ENCODE measurements at regions not wholly inside any gene's neighbourhood (a gene's known extent, or its start where the extent isn't known, plus 50 kb on each side); places are given as distances from the start of the nearest gene placed in this dataset.

DNA sequence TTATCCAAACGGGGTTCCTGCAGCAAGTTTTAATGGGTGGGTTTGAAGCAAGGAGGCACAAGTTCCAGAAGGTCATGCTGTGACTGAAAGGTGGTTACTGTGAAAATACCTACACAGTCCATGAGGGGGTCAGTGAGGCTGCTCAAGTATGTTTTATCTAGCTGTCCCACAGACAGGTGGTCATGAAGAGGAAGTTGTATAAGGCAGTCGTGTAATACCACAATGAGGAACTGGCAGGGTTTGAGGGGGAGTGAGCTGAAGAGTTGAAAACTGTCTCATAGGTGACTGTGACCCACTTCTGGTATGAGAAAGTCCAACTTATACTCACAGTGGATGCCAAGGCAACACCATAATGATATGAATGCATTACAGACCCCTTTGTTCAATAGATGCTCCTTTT, 856.8 kb downstream of the OTOL1 start:
- Histone ChIP-seq H4K20me1 (ENCODE audit: insufficient read depth, low read length) (no peaks in the 10 kb centered on the region), H3K9ac (ENCODE audit: insufficient read depth, low read length, poor library complexity, severe bottlenecking) (no peak overlapping the region), H3K36me3 (replicated peaks in 1 of 2; ENCODE audit: control insufficient read depth in 1 of 2, insufficient read depth in 2 of 2, low read length in 2 of 2) (no peaks in the 10 kb centered on the region), H3K4me1 (ENCODE audit: control insufficient read depth in 1 of 2, insufficient read depth in 2 of 2, low read length in 2 of 2) (no peaks in the 10 kb centered on the region), H3K79me2 (ENCODE audit: insufficient read depth, low read length) (no peaks in the 10 kb centered on the region), H3K4me2 (replicated peaks; ENCODE audit: extremely low read depth, low read length, poor library complexity, severe bottlenecking) (no peak overlapping the region), H3K27ac (ENCODE audit: low read depth in 1 of 2, low read length in 2 of 2) (no peak overlapping the region), H3K27me3 (ENCODE audit: control insufficient read depth in 2 of 2, insufficient read depth in 2 of 2, low read length in 2 of 2) (no peaks in the 10 kb centered on the region), H3K4me3 (replicated peaks in 1 of 3; ENCODE audit: low read depth in 2 of 3, low read length in 3 of 3) (no peak overlapping the region), H2AFZ (ENCODE audit: insufficient read depth, low read depth, low read length, poor library complexity, severe bottlenecking) (no peak overlapping the region), H3K9me3 (replicated peaks in 1 of 2; ENCODE audit: control insufficient read depth in 1 of 2, insufficient read depth in 1 of 2, low read length in 2 of 2) (no peaks in the 10 kb centered on the region)
- intact Hi-C loops (cut with micrococcal nuclease) = no loop called here
- Mint-ChIP-seq H3K27me3 (ENCODE audit: low read depth in 3 of 3) (peaks cover 0 to 4% (median 0%) of the 10 kb centered on the region in 3 donors), H3K9me3 (peaks cover 0 to 3% (median 0%) of the 10 kb centered on the region in 7 donors), H3K4me3 (no peak overlapping the region), H3K4me1 (no peaks in the 10 kb centered on the region), H3K27ac (peak overlapping the region in 1 of 7 donors; percentile 47), H3K36me3 (no peaks in the 10 kb centered on the region)
- TF ChIP-seq, protein P1, sequence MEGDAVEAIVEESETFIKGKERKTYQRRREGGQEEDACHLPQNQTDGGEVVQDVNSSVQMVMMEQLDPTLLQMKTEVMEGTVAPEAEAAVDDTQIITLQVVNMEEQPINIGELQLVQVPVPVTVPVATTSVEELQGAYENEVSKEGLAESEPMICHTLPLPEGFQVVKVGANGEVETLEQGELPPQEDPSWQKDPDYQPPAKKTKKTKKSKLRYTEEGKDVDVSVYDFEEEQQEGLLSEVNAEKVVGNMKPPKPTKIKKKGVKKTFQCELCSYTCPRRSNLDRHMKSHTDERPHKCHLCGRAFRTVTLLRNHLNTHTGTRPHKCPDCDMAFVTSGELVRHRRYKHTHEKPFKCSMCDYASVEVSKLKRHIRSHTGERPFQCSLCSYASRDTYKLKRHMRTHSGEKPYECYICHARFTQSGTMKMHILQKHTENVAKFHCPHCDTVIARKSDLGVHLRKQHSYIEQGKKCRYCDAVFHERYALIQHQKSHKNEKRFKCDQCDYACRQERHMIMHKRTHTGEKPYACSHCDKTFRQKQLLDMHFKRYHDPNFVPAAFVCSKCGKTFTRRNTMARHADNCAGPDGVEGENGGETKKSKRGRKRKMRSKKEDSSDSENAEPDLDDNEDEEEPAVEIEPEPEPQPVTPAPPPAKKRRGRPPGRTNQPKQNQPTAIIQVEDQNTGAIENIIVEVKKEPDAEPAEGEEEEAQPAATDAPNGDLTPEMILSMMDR (IDR thresholded peaks at IDR 0.05) = no peak
- no peak for DNase-seq
- 0% methylated on average over 2 of the region's 2 CpGs for WGBS (ENCODE audit: insufficient coverage)

GRCh38 chr3:162354356-162354755, 857.7 kb downstream of the OTOL1 start:
- H3K9ac ChIP-seq (ENCODE audit: insufficient read depth, low read length, poor library complexity, severe bottlenecking) = no peak overlapping the region
- H3K27ac Mint-ChIP-seq = no peak overlapping the region
- no peaks in the 10 kb centered on the region for H3K36me3 Mint-ChIP-seq
- no peak overlapping the region for H3K4me3 ChIP-seq (replicated peaks in 1 of 3; ENCODE audit: low read depth in 2 of 3, low read length in 3 of 3)
- no peak for DNase-seq
- H4K20me1 ChIP-seq (ENCODE audit: insufficient read depth, low read length) = no peaks in the 10 kb centered on the region
- TF ChIP-seq, protein P1 (IDR thresholded peaks at IDR 0.05) = no peak
- no CpG with 5 or more reads among the region's 1 CpG for WGBS (ENCODE audit: insufficient coverage)
- H3K4me2 ChIP-seq (replicated peaks; ENCODE audit: extremely low read depth, low read length, poor library complexity, severe bottlenecking) = no peak overlapping the region
- peaks cover 0 to 3% (median 0%) of the 10 kb centered on the region in 7 donors for H3K9me3 Mint-ChIP-seq
- intact Hi-C loops (cut with micrococcal nuclease) = no loop called here
- peaks cover 0 to 4% (median 0%) of the 10 kb centered on the region in 3 donors for H3K27me3 Mint-ChIP-seq (ENCODE audit: low read depth in 3 of 3)
- no peaks in the 10 kb centered on the region for H3K4me1 ChIP-seq (ENCODE audit: control insufficient read depth in 1 of 2, insufficient read depth in 2 of 2, low read length in 2 of 2)
- no peaks in the 10 kb centered on the region for H3K9me3 ChIP-seq (replicated peaks in 1 of 2; ENCODE audit: control insufficient read depth in 1 of 2, insufficient read depth in 1 of 2, low read length in 2 of 2)
- no peak overlapping the region for H3K4me3 Mint-ChIP-seq
- no peaks in the 10 kb centered on the region for H3K79me2 ChIP-seq (ENCODE audit: insufficient read depth, low read length)
- no peaks in the 10 kb centered on the region for H3K4me1 Mint-ChIP-seq
- H2AFZ ChIP-seq (ENCODE audit: insufficient read depth, low read depth, low read length, poor library complexity, severe bottlenecking) = no peak overlapping the region
- no peaks in the 10 kb centered on the region for H3K36me3 ChIP-seq (replicated peaks in 1 of 2; ENCODE audit: control insufficient read depth in 1 of 2, insufficient read depth in 2 of 2, low read length in 2 of 2)
- no peak overlapping the region for H3K27ac ChIP-seq (ENCODE audit: low read depth in 1 of 2, low read length in 2 of 2)
- H3K27me3 ChIP-seq (ENCODE audit: control insufficient read depth in 2 of 2, insufficient read depth in 2 of 2, low read length in 2 of 2) = no peaks in the 10 kb centered on the region

All from CD14-positive monocyte (primary cell).